SU-DHL-6 (cell line): ENCODE measurements at regions not wholly inside any gene's neighbourhood (a gene's known extent, or its start where the extent isn't known, plus 50 kb on each side); places are given as distances from the start of the nearest gene placed in this dataset.

Experiments used
- H2AFZ ChIP-seq: fragments of 200-600 bp; sonication (generic); 2 replicates; pipeline ENCODE4 v1.6.1; 2014; ENCODE audit warnings: low read depth, mild to moderate bottlenecking, moderate library complexity, mixed read lengths, antibody characterized with exemption, low read length; ENCODE audit not compliant: severe bottlenecking
- H3F3A ChIP-seq: fragments of 200-600 bp; shearing (Covaris generic); 2 replicates; pipeline ENCODE4 v1.6.0; 2016; ENCODE audit warnings: antibody characterized with exemption, mild to moderate bottlenecking; ENCODE audit not compliant: insufficient read depth
- H3K27ac ChIP-seq: fragments of 200-600 bp; sonication (generic); 2 replicates; pipeline ENCODE4 v1.5.1; 2016; ENCODE audit warnings: low read depth, mild to moderate bottlenecking, low read length, moderate library complexity, mixed read lengths
- H3K27me3 ChIP-seq: fragments of 200-600 bp; sonication (generic), shearing (Covaris generic); 2 replicates; pipeline ENCODE4 v1.6.0; 2014; ENCODE audit warnings: mild to moderate bottlenecking, low read length
- H3K36me3 ChIP-seq: fragments of 200-600 bp; sonication (generic); 2 replicates; pipeline ENCODE4 v1.6.1; 2014; ENCODE audit warnings: mild to moderate bottlenecking, low read length, mixed read lengths
- H3K4me2 ChIP-seq: fragments of 300-600, 200-600 bp; shearing (Covaris generic), sonication (generic); 2 replicates; pipeline ENCODE4 v1.6.0; 2014; ENCODE audit warnings: low read length, low read depth, mild to moderate bottlenecking; ENCODE audit not compliant: poor library complexity, severe bottlenecking
- H3K4me3 ChIP-seq: fragments of 200-600 bp; sonication (generic); 2 replicates; pipeline ENCODE4 v1.5.1; 2014; ENCODE audit warnings: antibody characterized with exemption, low read length, mild to moderate bottlenecking, mixed read lengths; ENCODE audit not compliant: insufficient read depth, poor library complexity, severe bottlenecking
- H3K79me2 ChIP-seq: fragments of 200-600 bp; sonication (generic); 2 replicates; pipeline ENCODE4 v1.6.1; 2014; ENCODE audit warnings: mild to moderate bottlenecking, low read length, moderate library complexity; ENCODE audit not compliant: insufficient read depth
- H3K9ac ChIP-seq: fragments of 200-600 bp; sonication (generic); 2 replicates; pipeline ENCODE4 v1.7.0; 2014; ENCODE audit warnings: mild to moderate bottlenecking, low read length
- H3K9me2 ChIP-seq: fragments of 200-600 bp; sonication (generic); replicated peaks from 2 replicates; pipeline ENCODE4 v1.6.1; 2014; ENCODE audit warnings: low read length; ENCODE audit not compliant: insufficient read depth
- H3K9me3 ChIP-seq: fragments of 200-600 bp; sonication (generic); 2 replicates; pipeline ENCODE4 v1.6.1; 2014; ENCODE audit warnings: low read length, mixed read lengths; ENCODE audit not compliant: insufficient read depth
- H4K20me1 ChIP-seq: fragments of 200-600 bp; sonication (generic); 2 replicates; pipeline ENCODE4 v1.6.1; 2014; ENCODE audit warnings: low read depth, mild to moderate bottlenecking, antibody characterized with exemption, low read length, moderate library complexity, mixed read lengths
- CTCF ChIP-seq: fragments of 200-600 bp; sonication (generic); IDR thresholded peaks from one replicate; pipeline ENCODE4 v1.5.1; 2017; ENCODE audit warnings: antibody characterized with exemption, mild to moderate bottlenecking, low read length, moderate library complexity; ENCODE audit not compliant: insufficient read depth, poor library complexity, severe bottlenecking
- EZH2phosphoT487 ChIP-seq: fragments of 200-600 bp; sonication (generic), shearing (Covaris generic); conservative IDR thresholded peaks from 2 replicates; pipeline ENCODE4 v1.6.1; 2018; ENCODE audit warnings: mild to moderate bottlenecking, antibody characterized with exemption, low read length, moderate library complexity, mixed read lengths

- H3K27me3 ChIP-seq = no peaks in the 10 kb centered on the region
- H3K79me2 ChIP-seq = no peaks in the 10 kb centered on the region
- no peak overlapping the region for H3K4me3 ChIP-seq
- H3K36me3 ChIP-seq = no peaks in the 10 kb centered on the region
- no peak overlapping the region for H2AFZ ChIP-seq
- no peaks in the 10 kb centered on the region for H4K20me1 ChIP-seq
- no peaks in the 10 kb centered on the region for H3K9me3 ChIP-seq
- no peak overlapping the region for H3K4me2 ChIP-seq
- H3K9me2 ChIP-seq = no peaks in the 10 kb centered on the region
- H3F3A ChIP-seq = no peaks in the 10 kb centered on the region
- no peak overlapping the region for H3K9ac ChIP-seq
- no peak for TF ChIP-seq CTCF
- no peak for TF ChIP-seq EZH2phosphoT487
- no peak overlapping the region for H3K27ac ChIP-seq
Measured at GRCh38 chr15:54941417-54941816, 255.3 kb downstream of the RSL24D1 start.

- TF ChIP-seq EZH2phosphoT487 = no peak
- TF ChIP-seq CTCF = no peak
- H3K27me3 ChIP-seq = no peaks in the 10 kb centered on the region
Measured at GRCh38 chr15:54917312-54917711, 279.4 kb downstream of the RSL24D1 start.

GRCh38 chr15:54915380-54915779, 281.4 kb downstream of the RSL24D1 start:
- H3K79me2 ChIP-seq = no peaks in the 10 kb centered on the region
- no peak overlapping the region for H3K4me2 ChIP-seq
- no peaks in the 10 kb centered on the region for H3F3A ChIP-seq
- no peaks in the 10 kb centered on the region for H3K9me3 ChIP-seq
- H3K4me3 ChIP-seq = no peak overlapping the region
- no peak overlapping the region for H2AFZ ChIP-seq
- TF ChIP-seq CTCF (no peak), EZH2phosphoT487 (no peak)
- no peaks in the 10 kb centered on the region for H3K27me3 ChIP-seq
- no peak overlapping the region for H3K27ac ChIP-seq
- no peaks in the 10 kb centered on the region for H4K20me1 ChIP-seq
- no peaks in the 10 kb centered on the region for H3K36me3 ChIP-seq
- H3K9ac ChIP-seq = no peak overlapping the region
- no peaks in the 10 kb centered on the region for H3K9me2 ChIP-seq

More at GRCh38 chr15:54917312-54917711, 279.4 kb downstream of the RSL24D1 start:
- Histone ChIP-seq H3K4me2 (no peak overlapping the region), H3K79me2 (no peaks in the 10 kb centered on the region), H4K20me1 (no peaks in the 10 kb centered on the region), H2AFZ (no peak overlapping the region), H3K4me3 (no peak overlapping the region), H3K36me3 (no peaks in the 10 kb centered on the region), H3K9ac (no peak overlapping the region), H3K27ac (no peak overlapping the region), H3F3A (no peaks in the 10 kb centered on the region), H3K9me2 (no peaks in the 10 kb centered on the region), H3K9me3 (no peaks in the 10 kb centered on the region)
